ENCODE measurements at regions not wholly inside any gene's neighbourhood (a gene's known extent, or its start where the extent isn't known, plus 50 kb on each side); places are given as distances from the start of the nearest gene placed in this dataset.

GRCh38 chr4:126455865-126456264, 1141.1 kb downstream of the FAT4 start:
- TF ChIP-seq POLR2AphosphoS5 (IDR thresholded peaks at IDR 0.05; ENCODE audit: insufficient read depth, low read depth, low read length) (no peak), EZH2 (IDR thresholded peaks at IDR 0.05; ENCODE audit: borderline replicate concordance, low read depth, low read length, severe bottlenecking) (no peak), MYC (IDR thresholded peaks at IDR 0.05; ENCODE audit: low read depth, low read length) (no peak), POLR2A (IDR thresholded peaks at IDR 0.05; ENCODE audit: low read depth, low read length) (no peak), JUN (IDR thresholded peaks at IDR 0.05; ENCODE audit: borderline replicate concordance, insufficient read depth, insufficient read length, low read depth) (no peak), FOS (IDR thresholded peaks at IDR 0.05; ENCODE audit: borderline replicate concordance, insufficient read depth, low read length) (no peak)
- TF ChIP-seq, protein P1, sequence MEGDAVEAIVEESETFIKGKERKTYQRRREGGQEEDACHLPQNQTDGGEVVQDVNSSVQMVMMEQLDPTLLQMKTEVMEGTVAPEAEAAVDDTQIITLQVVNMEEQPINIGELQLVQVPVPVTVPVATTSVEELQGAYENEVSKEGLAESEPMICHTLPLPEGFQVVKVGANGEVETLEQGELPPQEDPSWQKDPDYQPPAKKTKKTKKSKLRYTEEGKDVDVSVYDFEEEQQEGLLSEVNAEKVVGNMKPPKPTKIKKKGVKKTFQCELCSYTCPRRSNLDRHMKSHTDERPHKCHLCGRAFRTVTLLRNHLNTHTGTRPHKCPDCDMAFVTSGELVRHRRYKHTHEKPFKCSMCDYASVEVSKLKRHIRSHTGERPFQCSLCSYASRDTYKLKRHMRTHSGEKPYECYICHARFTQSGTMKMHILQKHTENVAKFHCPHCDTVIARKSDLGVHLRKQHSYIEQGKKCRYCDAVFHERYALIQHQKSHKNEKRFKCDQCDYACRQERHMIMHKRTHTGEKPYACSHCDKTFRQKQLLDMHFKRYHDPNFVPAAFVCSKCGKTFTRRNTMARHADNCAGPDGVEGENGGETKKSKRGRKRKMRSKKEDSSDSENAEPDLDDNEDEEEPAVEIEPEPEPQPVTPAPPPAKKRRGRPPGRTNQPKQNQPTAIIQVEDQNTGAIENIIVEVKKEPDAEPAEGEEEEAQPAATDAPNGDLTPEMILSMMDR (IDR thresholded peaks at IDR 0.05; ENCODE audit: extremely low read depth in 1 of 2, insufficient read depth in 1 of 2, low read depth in 1 of 2, low read length in 2 of 2): no peak
